A673 (cell line): ENCODE measurements at regions not wholly inside any gene's neighbourhood (a gene's known extent, or its start where the extent isn't known, plus 50 kb on each side); places are given as distances from the start of the nearest gene placed in this dataset.

Source experiments
- EZH2 ChIP-seq: fragments of 200-600 bp; sonication (generic); IDR thresholded peaks from 2 replicates; pipeline ENCODE4 v1.6.1; 2017; ENCODE audit warnings: borderline replicate concordance, low read depth, mild to moderate bottlenecking, mixed read lengths, antibody characterized with exemption, low read length; ENCODE audit not compliant: poor library complexity, severe bottlenecking
- TF ChIP-seq, protein P1 (sequence below): fragments of 300-800, 200-600 bp; sonication (generic); conservative IDR thresholded peaks from 2 replicates; pipeline ENCODE4 v1.5.1; 2017; ENCODE audit warnings: low read depth, mild to moderate bottlenecking, antibody characterized with exemption, low read length, moderate library complexity, mixed read lengths

- TF ChIP-seq EZH2 = no peak
- TF ChIP-seq, protein P1, sequence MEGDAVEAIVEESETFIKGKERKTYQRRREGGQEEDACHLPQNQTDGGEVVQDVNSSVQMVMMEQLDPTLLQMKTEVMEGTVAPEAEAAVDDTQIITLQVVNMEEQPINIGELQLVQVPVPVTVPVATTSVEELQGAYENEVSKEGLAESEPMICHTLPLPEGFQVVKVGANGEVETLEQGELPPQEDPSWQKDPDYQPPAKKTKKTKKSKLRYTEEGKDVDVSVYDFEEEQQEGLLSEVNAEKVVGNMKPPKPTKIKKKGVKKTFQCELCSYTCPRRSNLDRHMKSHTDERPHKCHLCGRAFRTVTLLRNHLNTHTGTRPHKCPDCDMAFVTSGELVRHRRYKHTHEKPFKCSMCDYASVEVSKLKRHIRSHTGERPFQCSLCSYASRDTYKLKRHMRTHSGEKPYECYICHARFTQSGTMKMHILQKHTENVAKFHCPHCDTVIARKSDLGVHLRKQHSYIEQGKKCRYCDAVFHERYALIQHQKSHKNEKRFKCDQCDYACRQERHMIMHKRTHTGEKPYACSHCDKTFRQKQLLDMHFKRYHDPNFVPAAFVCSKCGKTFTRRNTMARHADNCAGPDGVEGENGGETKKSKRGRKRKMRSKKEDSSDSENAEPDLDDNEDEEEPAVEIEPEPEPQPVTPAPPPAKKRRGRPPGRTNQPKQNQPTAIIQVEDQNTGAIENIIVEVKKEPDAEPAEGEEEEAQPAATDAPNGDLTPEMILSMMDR = no peak
These were observed 56.5 kb upstream of the CREB5 start for GRCh38 chr7:28355635-28356319.
